GM21825 (cell line): ENCODE measurements at regions not wholly inside any gene's neighbourhood (a gene's known extent, or its start where the extent isn't known, plus 50 kb on each side); places are given as distances from the start of the nearest gene placed in this dataset.

Source experiments
- ATAC-seq: cut with Tn5 transposase; IDR thresholded peaks from one replicate; pipeline ENCODE4 v1.9.1; 2021; ENCODE audit warnings: mild to moderate bottlenecking, moderate library complexity; ENCODE audit not compliant: unreplicated experiment

- ATAC-seq, result no peak
Observed at GRCh38 chr4:34733185-34733941, 1511.0 kb downstream of the ARAP2 start.

GRCh38 chr4:34766935-34767334 is 1477.4 kb downstream of the ARAP2 start:
- no peak for ATAC-seq

GRCh38 chr4:34767407-34767806 is 1476.9 kb downstream of the ARAP2 start:
- ATAC-seq, result no peak

GRCh38 chr4:34771632-34772031 is 1472.7 kb downstream of the ARAP2 start:
- ATAC-seq, result no peak

GRCh38 chr4:34790131-34790530 is 1454.2 kb downstream of the ARAP2 start:
- no peak for ATAC-seq

GRCh38 chr4:34791209-34791608 is 1453.1 kb downstream of the ARAP2 start:
- no peak for ATAC-seq

- no peak for ATAC-seq
Observed at GRCh38 chr4:34800953-34801352, 1443.4 kb downstream of the ARAP2 start.

GRCh38 chr4:34814266-34814665 is 1430.0 kb downstream of the ARAP2 start:
- ATAC-seq, result no peak

GRCh38 chr4:34824515-34824914 is 1419.8 kb downstream of the ARAP2 start:
- ATAC-seq, result no peak

GRCh38 chr4:34826660-34827059 is 1417.7 kb downstream of the ARAP2 start:
- ATAC-seq, result no peak

GRCh38 chr4:34845926-34846325 is 1398.4 kb downstream of the ARAP2 start:
- no peak for ATAC-seq

GRCh38 chr4:34850421-34850820 is 1393.9 kb downstream of the ARAP2 start:
- ATAC-seq, result no peak

- no peak for ATAC-seq
Observed at GRCh38 chr4:34850968-34851367, 1393.3 kb downstream of the ARAP2 start.

- ATAC-seq, result no peak
Observed at GRCh38 chr4:34851411-34851810, 1392.9 kb downstream of the ARAP2 start.

GRCh38 chr4:34854451-34854850 is 1389.9 kb downstream of the ARAP2 start:
- ATAC-seq, result no peak

- ATAC-seq, result no peak
Observed at GRCh38 chr4:34861666-34862065, 1382.6 kb downstream of the ARAP2 start.

- no peak for ATAC-seq
Observed at GRCh38 chr4:34878961-34879360, 1365.4 kb downstream of the ARAP2 start.

- no peak for ATAC-seq
Observed at GRCh38 chr4:34880246-34880645, 1364.1 kb downstream of the ARAP2 start.

- no peak for ATAC-seq
Observed at GRCh38 chr4:34891892-34892291, 1352.4 kb downstream of the ARAP2 start.

GRCh38 chr4:34893382-34893781 is 1350.9 kb downstream of the ARAP2 start:
- ATAC-seq, result no peak

GRCh38 chr4:34920032-34920431 is 1324.3 kb downstream of the ARAP2 start:
- ATAC-seq, result no peak

- no peak for ATAC-seq
Observed at GRCh38 chr4:34921391-34921790, 1322.9 kb downstream of the ARAP2 start.

GRCh38 chr4:34922325-34922724 is 1322.0 kb downstream of the ARAP2 start:
- no peak for ATAC-seq
